Prostate gland (tissue), 2 donors: ENCODE measurements at regions not wholly inside any gene's neighbourhood (a gene's known extent, or its start where the extent isn't known, plus 50 kb on each side); places are given as distances from the start of the nearest gene placed in this dataset.

Experiments used
- CTCF ChIP-seq, 4 experiments: fragments of 200-600 bp in 2 of 4; fragments of 450-650 bp in 2 of 4; sonication (generic) in 2 of 4; IDR thresholded peaks; 1 replicate in 3 of 4; 2 replicates in 1 of 4; pipeline ENCODE4 v1.5.1; 2016 to 2019; ENCODE audit warnings: antibody characterized with exemption in 4 of 4, mild to moderate bottlenecking in 2 of 4, moderate library complexity in 2 of 4
- POLR2A ChIP-seq: fragments of 450-650 bp; IDR thresholded peaks from one replicate; pipeline ENCODE4 v1.6.1; 2016; ENCODE audit warnings: antibody characterized with exemption, mild to moderate bottlenecking
- POLR2AphosphoS5 ChIP-seq: sonication (generic); formaldehyde crosslinking; IDR thresholded peaks from one replicate; pipeline ENCODE4 v1.6.1; 2017; ENCODE audit warnings: antibody characterized with exemption

- TF ChIP-seq CTCF (IDR thresholded peaks at IDR 0.05) (no peak), POLR2AphosphoS5 (no peak), POLR2A (no peak)
These were observed 64.4 kb upstream of the ENPEP start for GRCh38 chr4:110411574-110412011.
